BJ (cell line): ENCODE measurements at regions not wholly inside any gene's neighbourhood (a gene's known extent, or its start where the extent isn't known, plus 50 kb on each side); places are given as distances from the start of the nearest gene placed in this dataset.

Experiments used
- CTCF ChIA-PET: fragments of 350-600 bp; formaldehyde crosslinking; extraction: SDS; loops from one replicate; lab custom pipeline; 2021; ENCODE audit warnings: antibody characterized with exemption, inconsistent platforms; lab: Yijun Ruan, JAX
- POLR2A ChIA-PET: fragments of 300-600 bp; sonication (Branson Sonifier 250); formaldehyde crosslinking; extraction: SDS; loops from one replicate; lab custom pipeline; 2021; ENCODE audit warnings: antibody characterized with exemption; lab: Charles Lee
- DNase-seq: peaks from one replicate; pipeline ENCODE4 v3.0.0-alpha.2; 2011; ENCODE audit warnings: low read depth
- H3K27me3 ChIP-seq: 2 replicates; pipeline ENCODE4 v1.6.0; 2011; ENCODE audit warnings: low read length; ENCODE audit not compliant: control insufficient read depth, insufficient read depth
- H3K36me3 ChIP-seq: 2 replicates; pipeline ENCODE4 v1.5.1; 2011; ENCODE audit warnings: low read length; ENCODE audit not compliant: control insufficient read depth, insufficient read depth
- H3K4me3 ChIP-seq: 2 replicates; pipeline ENCODE4 v1.5.1; 2011; ENCODE audit warnings: low read depth, mild to moderate bottlenecking, control low read depth, low read length
- TF ChIP-seq, protein P1 (sequence below): IDR thresholded peaks from 2 replicates; pipeline ENCODE4 v1.5.1; 2011; ENCODE audit warnings: low read depth, mild to moderate bottlenecking, control low read depth, inconsistent platforms, low read length, moderate library complexity; ENCODE audit not compliant: insufficient read depth

DNA sequence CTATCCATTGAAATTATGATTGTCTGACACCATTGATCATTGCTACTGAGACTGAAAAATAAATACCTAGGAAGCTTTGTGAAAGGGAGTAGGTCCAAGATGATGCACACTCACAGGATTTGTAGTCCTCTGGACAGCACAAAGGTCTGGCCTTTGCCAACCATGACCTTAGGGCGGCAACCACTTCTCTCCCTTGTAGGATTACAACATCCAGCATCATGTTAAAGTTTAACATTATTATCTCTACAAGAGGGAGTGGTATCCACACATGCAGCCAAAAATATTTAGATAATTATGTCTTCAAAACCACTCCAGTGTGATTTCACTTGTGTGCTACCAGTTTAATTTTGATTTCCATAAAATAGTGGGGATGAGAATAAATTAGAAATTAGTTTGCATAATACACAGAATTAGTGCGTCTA, 51.1 kb upstream of the NHSL1 start:
- no peaks in the 10 kb centered on the region for H3K36me3 ChIP-seq
- no peak for DNase-seq
- ChIA-PET CTCF (no interaction called here), POLR2A (no interaction called here)
- H3K27me3 ChIP-seq = no peaks in the 10 kb centered on the region
- TF ChIP-seq, protein P1, sequence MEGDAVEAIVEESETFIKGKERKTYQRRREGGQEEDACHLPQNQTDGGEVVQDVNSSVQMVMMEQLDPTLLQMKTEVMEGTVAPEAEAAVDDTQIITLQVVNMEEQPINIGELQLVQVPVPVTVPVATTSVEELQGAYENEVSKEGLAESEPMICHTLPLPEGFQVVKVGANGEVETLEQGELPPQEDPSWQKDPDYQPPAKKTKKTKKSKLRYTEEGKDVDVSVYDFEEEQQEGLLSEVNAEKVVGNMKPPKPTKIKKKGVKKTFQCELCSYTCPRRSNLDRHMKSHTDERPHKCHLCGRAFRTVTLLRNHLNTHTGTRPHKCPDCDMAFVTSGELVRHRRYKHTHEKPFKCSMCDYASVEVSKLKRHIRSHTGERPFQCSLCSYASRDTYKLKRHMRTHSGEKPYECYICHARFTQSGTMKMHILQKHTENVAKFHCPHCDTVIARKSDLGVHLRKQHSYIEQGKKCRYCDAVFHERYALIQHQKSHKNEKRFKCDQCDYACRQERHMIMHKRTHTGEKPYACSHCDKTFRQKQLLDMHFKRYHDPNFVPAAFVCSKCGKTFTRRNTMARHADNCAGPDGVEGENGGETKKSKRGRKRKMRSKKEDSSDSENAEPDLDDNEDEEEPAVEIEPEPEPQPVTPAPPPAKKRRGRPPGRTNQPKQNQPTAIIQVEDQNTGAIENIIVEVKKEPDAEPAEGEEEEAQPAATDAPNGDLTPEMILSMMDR = no peak
- no peak overlapping the region for H3K4me3 ChIP-seq

DNA sequence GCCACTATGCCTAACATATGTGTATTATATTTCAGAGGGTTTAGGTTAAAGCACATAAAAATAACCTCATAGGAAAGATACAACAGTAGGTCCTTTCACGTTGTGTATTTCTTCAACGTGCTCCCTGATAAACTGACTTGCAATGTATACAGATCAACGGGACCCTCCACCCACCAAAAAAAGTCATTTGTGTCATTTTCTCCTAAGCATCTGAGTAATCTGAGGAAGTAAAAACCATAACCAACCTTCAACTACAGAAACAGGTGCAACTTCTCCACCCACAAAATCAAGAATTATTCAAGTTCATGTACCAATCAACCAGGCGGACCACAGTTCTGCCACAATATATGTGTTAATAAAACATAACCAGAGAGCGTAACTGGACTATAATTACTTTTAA, 54.9 kb upstream of the NHSL1 start:
- Histone ChIP-seq H3K4me3 (no peak overlapping the region), H3K27me3 (no peaks in the 10 kb centered on the region), H3K36me3 (no peaks in the 10 kb centered on the region)
- CTCF ChIA-PET = interaction anchor here (0.9 to 1.0 kb wide), 2 partner anchors 13 to 16 kb away, joined by 3 read pairs; no protein-coding TSS in a partner anchor
- POLR2A ChIA-PET = no interaction called here
- TF ChIP-seq, protein P1 = no peak
- DNase-seq = no peak

DNA sequence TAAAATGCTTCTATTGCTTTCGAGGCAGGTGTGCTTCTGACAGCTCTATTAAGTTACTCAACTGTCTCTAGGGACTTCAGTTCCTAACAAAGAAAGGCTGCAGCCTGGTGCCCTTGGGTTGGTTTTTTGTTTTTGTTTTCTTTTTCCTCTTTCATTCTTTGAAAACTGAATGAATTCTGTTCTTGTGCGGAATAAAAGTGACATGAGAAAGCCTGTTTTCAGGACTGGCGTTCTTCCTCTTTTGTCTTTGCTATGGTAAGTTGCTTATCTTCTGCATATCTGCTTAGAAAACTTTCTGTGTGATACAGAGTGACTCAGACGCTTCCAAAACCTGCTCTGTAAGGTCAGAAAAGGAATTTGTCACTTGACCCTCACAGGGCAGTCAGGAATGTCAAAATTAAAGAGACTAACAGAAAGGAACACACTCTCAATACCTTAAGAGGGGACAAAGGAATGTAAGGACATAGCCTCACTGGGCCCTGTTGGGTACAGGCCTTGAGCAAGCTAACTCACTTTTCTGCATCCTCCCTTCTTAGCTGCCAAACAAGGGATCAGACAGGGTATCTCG, 56.2 kb upstream of the NHSL1 start:
- Histone ChIP-seq H3K36me3 (no peaks in the 10 kb centered on the region), H3K27me3 (no peaks in the 10 kb centered on the region), H3K4me3 (no peak overlapping the region)
- ChIA-PET POLR2A (no interaction called here), CTCF (interaction anchor here (0.6 to 1.6 kb wide), 5 partner anchors 10 to 431 kb away, joined by 3 to 6 read pairs (median 3); no protein-coding TSS in a partner anchor)
- DNase-seq = no peak
- TF ChIP-seq, protein P1 = no peak

DNA sequence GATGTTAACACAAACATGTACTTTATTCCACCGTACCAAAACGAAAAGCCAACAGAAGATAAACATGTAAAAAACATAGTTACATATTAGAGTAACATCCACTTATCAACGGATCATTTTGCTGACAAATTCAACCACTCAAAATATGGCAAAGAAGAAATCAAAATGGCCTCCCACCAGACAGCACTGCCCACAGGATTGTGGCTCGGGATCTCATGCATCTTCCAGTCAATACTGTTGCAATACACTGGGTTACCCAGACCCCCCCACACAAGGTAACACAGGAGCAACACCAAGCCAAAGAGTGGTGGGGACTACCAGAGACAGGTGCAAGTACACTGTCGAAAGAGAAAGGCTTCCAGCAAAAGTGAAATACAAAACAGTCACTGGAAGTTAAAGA, 57.9 kb upstream of the NHSL1 start:
- Histone ChIP-seq H3K36me3 (no peaks in the 10 kb centered on the region), H3K4me3 (no peak overlapping the region), H3K27me3 (no peaks in the 10 kb centered on the region)
- ChIA-PET CTCF (interaction anchor here (1.2 kb wide), 1 partner anchor 13 kb away, joined by 3 read pairs; no protein-coding TSS in a partner anchor), POLR2A (no interaction called here)
- no peak for DNase-seq
- TF ChIP-seq, protein P1 = no peak

DNA sequence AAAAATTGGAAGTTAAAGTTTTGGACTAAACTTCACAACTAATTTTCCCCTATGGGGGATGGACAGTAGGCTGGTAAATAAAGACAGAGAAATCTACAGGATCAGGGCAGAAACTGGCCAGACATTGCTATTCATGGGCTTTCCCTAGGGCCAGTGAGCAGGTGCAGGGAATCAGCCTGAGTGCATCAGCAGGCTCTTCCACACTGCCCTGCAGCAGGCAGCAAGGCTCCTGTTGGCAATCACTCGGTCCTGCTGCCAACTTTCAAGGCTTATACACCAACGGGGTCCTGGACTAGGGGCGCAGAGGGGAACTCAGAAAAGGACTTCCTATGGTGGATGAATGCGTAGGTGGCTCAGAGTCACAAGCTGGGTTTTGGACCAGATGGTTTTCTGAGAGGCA, 59.8 kb upstream of the NHSL1 start:
- TF ChIP-seq, protein P1 = no peak
- ChIA-PET CTCF (no interaction called here), POLR2A (no interaction called here)
- no peak for DNase-seq
- H3K36me3 ChIP-seq = no peaks in the 10 kb centered on the region
- H3K27me3 ChIP-seq = no peaks in the 10 kb centered on the region
- no peak overlapping the region for H3K4me3 ChIP-seq
